HAP-1 (cell line): ENCODE measurements at regions not wholly inside any gene's neighbourhood (a gene's known extent, or its start where the extent isn't known, plus 50 kb on each side); places are given as distances from the start of the nearest gene placed in this dataset.

Source experiments
- DNase-seq, 2 experiments: peaks; one replicate each; pipeline ENCODE4 v3.0.0-alpha.2; 2016 to 2020; ENCODE audit warnings: low spot score in 2 of 2
- H3K27me3 ChIP-seq: fragments of 250-450 bp; sonication (Bioruptor Pico); 2 replicates; pipeline ENCODE4 v1.5.1; 2020; ENCODE audit warnings: low read depth, mild to moderate bottlenecking, moderate library complexity
- H3K36me3 ChIP-seq: fragments of 250-450 bp; sonication (Bioruptor Pico); replicated peaks from 2 replicates; pipeline ENCODE4 v1.5.1; 2020; ENCODE audit warnings: mild to moderate bottlenecking
- H3K4me1 ChIP-seq: fragments of 250-450 bp; sonication (Bioruptor Pico); 2 replicates; pipeline ENCODE4 v1.5.1; 2020; ENCODE audit warnings: mild to moderate bottlenecking
- H3K4me3 ChIP-seq: fragments of 250-450 bp; sonication (Bioruptor Pico); 2 replicates; pipeline ENCODE4 v1.5.1; 2020; ENCODE audit warnings: mild to moderate bottlenecking, moderate library complexity
- H3K9me3 ChIP-seq: fragments of 250-450 bp; sonication (Bioruptor Pico); 2 replicates; pipeline ENCODE4 v1.5.1; 2020; ENCODE audit warnings: mild to moderate bottlenecking, moderate library complexity
- in situ Hi-C: fragments of 300-500 bp; cut with MboI; formaldehyde crosslinking; loops from 3 replicates; pipeline ENCODE4 v1.14.3; 2020; ENCODE audit warnings: low sequenced_read_pairs, inconsistent platforms, mixed read lengths

- Histone ChIP-seq H3K27me3 (no peaks in the 10 kb centered on the region), H3K9me3 (no peaks in the 10 kb centered on the region; the same call in 1 of the 2 replicates), H3K4me1 (no peaks in the 10 kb centered on the region), H3K4me3 (no peak overlapping the region), H3K36me3 (no peaks in the 10 kb centered on the region)
- in situ Hi-C loops: no loop called here
- DNase-seq: no peak
Measured at GRCh38 chr12:61896436-61896835, 363.8 kb upstream of the USP15 start.

- no peak overlapping the region for H3K4me3 ChIP-seq
- no peak for DNase-seq
- in situ Hi-C loops: no loop called here
- no peaks in the 10 kb centered on the region; the same call in 1 of the 2 replicates for H3K9me3 ChIP-seq
- H3K36me3 ChIP-seq: no peaks in the 10 kb centered on the region
- no peaks in the 10 kb centered on the region for H3K4me1 ChIP-seq
- H3K27me3 ChIP-seq: no peaks in the 10 kb centered on the region
Measured at GRCh38 chr12:61902403-61902802, 357.8 kb upstream of the USP15 start.

DNA sequence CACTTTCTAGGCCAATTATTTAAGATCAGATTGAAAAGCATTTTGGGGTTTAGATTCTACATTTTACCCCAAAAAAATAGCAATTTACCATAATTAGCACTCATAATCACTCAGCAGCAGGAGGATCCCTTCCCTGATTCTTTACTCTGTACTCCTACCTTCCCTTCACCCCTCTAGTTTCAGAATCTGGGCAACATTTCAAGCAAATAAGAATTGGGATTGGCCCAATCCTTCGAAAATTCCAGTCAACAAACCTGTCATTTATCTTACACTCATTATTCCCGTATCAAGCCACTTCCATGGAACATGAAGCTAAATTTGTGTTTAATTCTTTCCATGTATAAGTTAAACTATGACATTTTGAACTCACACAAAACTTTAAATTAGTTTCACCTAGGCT lies 349.1 kb upstream of the USP15 start:
- DNase-seq: no peak
- Histone ChIP-seq H3K27me3 (no peaks in the 10 kb centered on the region), H3K36me3 (no peaks in the 10 kb centered on the region), H3K4me1 (no peaks in the 10 kb centered on the region), H3K4me3 (no peak overlapping the region), H3K9me3 (no peaks in the 10 kb centered on the region)
- in situ Hi-C loops: no loop called here

DNA sequence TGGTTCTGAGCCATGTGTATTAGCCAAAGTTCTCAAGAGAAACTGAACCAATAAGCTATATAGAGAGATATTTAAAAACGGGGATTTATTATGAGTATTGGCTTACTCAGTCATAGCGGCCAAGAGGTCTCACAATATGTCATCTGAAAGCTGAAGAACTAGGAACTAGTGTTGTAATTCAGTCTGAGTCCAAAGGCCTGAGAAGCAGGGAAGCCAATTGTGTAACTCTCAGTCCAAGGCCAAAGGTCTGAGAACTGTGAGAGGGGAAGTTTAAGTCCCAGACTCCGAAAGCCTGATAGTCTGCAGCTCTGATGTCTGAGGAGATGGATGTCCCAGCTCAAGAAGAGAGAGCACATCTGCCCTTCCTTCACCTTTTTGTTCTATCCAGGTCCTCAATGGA lies 344.8 kb upstream of the USP15 start:
- H3K4me1 ChIP-seq: no peaks in the 10 kb centered on the region
- no peaks in the 10 kb centered on the region for H3K9me3 ChIP-seq
- H3K36me3 ChIP-seq: no peaks in the 10 kb centered on the region
- H3K4me3 ChIP-seq: no peak overlapping the region
- DNase-seq: no peak
- in situ Hi-C loops: no loop called here
- H3K27me3 ChIP-seq: no peaks in the 10 kb centered on the region

DNA sequence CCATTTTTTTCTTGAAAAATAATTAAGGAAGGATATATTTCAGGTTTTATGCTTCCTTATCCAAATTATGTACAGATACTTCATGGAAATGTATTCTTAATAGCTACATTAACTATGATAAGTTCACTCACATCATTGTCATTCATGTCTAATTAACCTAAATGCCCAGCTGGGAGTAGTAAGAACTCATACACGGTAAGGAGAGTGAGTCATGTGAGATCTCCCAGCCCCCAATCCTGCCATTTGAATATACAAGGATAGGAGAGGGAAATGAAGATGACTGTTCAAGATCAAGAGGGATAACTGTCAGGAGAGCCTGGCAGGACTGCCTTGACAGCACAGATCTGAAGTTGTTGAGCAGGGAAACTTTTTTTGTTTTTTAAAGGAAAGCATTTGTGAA lies 343.4 kb upstream of the USP15 start:
- Histone ChIP-seq H3K9me3 (no peaks in the 10 kb centered on the region), H3K4me1 (no peaks in the 10 kb centered on the region), H3K4me3 (no peak overlapping the region), H3K27me3 (no peaks in the 10 kb centered on the region), H3K36me3 (no peaks in the 10 kb centered on the region)
- in situ Hi-C loops: no loop called here
- no peak for DNase-seq

- in situ Hi-C loops: no loop called here
Measured at GRCh38 chr12:61919686-61920085, 340.5 kb upstream of the USP15 start.

DNA sequence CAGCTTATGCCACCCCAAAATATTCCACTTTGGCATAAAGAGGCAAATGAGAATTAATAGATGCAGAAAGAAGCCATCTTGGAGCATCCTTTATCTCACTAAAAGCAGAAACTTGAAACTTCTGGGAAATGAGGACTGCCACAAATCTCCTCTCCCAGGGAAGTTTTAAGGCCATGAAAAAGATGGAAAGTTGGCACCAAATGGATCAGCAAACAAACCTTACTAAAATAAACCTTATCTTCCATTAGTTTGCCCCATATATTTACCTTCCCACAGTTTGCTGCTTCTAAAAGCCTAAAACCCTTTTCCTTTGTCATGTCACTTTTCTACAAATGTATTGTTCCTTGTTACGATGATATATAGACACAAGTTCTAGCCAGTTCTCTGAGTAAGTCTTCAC lies 340.0 kb upstream of the USP15 start:
- Histone ChIP-seq H3K4me1 (no peaks in the 10 kb centered on the region), H3K9me3 (no peaks in the 10 kb centered on the region), H3K27me3 (no peaks in the 10 kb centered on the region), H3K36me3 (no peaks in the 10 kb centered on the region), H3K4me3 (no peak overlapping the region)
- no peak for DNase-seq
- in situ Hi-C loops: no loop called here

More at GRCh38 chr12:61919686-61920085, 340.5 kb upstream of the USP15 start:
- Histone ChIP-seq H3K9me3 (no peaks in the 10 kb centered on the region), H3K36me3 (no peaks in the 10 kb centered on the region), H3K4me1 (no peaks in the 10 kb centered on the region), H3K4me3 (no peak overlapping the region), H3K27me3 (no peaks in the 10 kb centered on the region)
- DNase-seq: no peak

DNA sequence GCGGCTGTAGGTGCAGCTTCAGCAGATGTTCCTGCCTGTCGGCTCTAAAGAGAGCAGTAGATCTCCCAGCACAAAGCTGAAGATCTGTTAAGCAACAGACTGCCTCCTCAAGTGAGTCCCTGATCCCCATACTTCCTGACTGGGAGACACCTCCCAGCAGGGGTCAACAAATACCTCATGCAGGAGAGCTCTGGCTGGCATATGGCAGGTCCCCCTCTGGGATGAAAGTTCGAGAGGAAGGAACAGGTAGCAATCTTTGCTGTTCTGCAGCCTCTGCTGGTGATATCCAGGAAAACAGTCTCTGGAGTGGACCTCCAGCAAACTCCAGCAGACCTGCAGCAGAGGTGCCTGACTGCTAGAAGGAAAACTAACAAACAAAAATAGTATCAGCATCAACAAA lies 337.1 kb upstream of the USP15 start:
- no peaks in the 10 kb centered on the region for H3K27me3 ChIP-seq
- no peaks in the 10 kb centered on the region for H3K36me3 ChIP-seq
- no peak overlapping the region for H3K4me3 ChIP-seq
- DNase-seq: no peak
- in situ Hi-C loops: no loop called here
- no peaks in the 10 kb centered on the region for H3K4me1 ChIP-seq
- no peaks in the 10 kb centered on the region for H3K9me3 ChIP-seq

GRCh38 chr12:61934564-61934963 lies 325.6 kb upstream of the USP15 start:
- Histone ChIP-seq H3K9me3 (no peaks in the 10 kb centered on the region), H3K4me3 (no peak overlapping the region), H3K36me3 (no peaks in the 10 kb centered on the region), H3K4me1 (no peaks in the 10 kb centered on the region), H3K27me3 (no peaks in the 10 kb centered on the region)
- in situ Hi-C loops: no loop called here
- DNase-seq: no peak

DNA sequence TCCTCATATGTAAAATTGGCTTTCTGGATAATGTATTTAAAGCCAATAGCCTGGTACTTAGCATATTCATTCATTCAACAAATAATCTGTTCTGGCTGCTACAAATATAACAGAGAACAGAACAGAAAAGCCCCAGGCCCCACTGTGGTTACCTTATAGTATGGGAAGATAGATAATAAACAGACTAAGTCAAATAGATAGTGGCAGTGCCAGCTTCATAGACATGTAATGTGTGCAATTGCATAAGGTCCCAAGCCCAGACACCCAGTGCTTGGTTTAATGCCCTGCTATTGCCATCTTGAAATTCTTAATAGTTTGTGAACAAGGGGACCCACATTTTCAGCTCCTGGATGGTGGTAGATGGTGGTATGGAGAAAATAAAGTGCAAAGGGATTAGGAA lies 320.2 kb upstream of the USP15 start:
- Histone ChIP-seq H3K4me3 (no peak overlapping the region), H3K36me3 (no peaks in the 10 kb centered on the region), H3K27me3 (no peaks in the 10 kb centered on the region), H3K9me3 (no peaks in the 10 kb centered on the region), H3K4me1 (no peaks in the 10 kb centered on the region)
- in situ Hi-C loops: no loop called here
- no peak for DNase-seq

DNA sequence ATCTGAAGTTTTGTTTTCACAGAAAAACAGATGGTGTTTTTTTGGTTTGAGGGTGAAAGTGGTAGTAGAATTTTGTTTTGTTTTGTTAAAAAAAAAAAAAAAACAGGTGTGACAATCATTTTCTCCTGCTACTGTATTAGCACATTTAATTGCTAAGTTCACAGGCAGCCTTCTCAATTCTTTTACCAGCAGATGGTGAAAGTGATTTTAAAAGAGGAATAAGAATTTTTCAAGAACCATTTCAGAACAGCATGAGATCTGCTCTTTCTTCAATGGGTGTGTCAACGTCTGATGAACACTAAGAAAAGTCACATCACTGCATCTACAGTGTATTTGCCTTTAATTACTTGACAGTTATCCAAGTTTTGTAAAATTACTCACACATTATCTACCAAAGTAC lies 303.7 kb upstream of the USP15 start:
- in situ Hi-C loops: no loop called here
- Histone ChIP-seq H3K36me3 (no peaks in the 10 kb centered on the region), H3K4me3 (no peak overlapping the region), H3K27me3 (no peaks in the 10 kb centered on the region), H3K4me1 (no peaks in the 10 kb centered on the region), H3K9me3 (no peaks in the 10 kb centered on the region)
- DNase-seq: no peak

GRCh38 chr12:61974461-61974860 lies 285.7 kb upstream of the USP15 start:
- no peaks in the 10 kb centered on the region for H3K27me3 ChIP-seq
- in situ Hi-C loops: no loop called here
- no peaks in the 10 kb centered on the region for H3K9me3 ChIP-seq
- no peak overlapping the region for H3K4me3 ChIP-seq
- no peaks in the 10 kb centered on the region for H3K36me3 ChIP-seq
- DNase-seq: no peak
- no peaks in the 10 kb centered on the region for H3K4me1 ChIP-seq

GRCh38 chr12:61985830-61986229 lies 274.4 kb upstream of the USP15 start:
- in situ Hi-C loops: no loop called here
- Histone ChIP-seq H3K36me3 (no peaks in the 10 kb centered on the region), H3K27me3 (no peaks in the 10 kb centered on the region), H3K9me3 (no peaks in the 10 kb centered on the region), H3K4me1 (no peaks in the 10 kb centered on the region), H3K4me3 (no peak overlapping the region)
- no peak for DNase-seq

DNA sequence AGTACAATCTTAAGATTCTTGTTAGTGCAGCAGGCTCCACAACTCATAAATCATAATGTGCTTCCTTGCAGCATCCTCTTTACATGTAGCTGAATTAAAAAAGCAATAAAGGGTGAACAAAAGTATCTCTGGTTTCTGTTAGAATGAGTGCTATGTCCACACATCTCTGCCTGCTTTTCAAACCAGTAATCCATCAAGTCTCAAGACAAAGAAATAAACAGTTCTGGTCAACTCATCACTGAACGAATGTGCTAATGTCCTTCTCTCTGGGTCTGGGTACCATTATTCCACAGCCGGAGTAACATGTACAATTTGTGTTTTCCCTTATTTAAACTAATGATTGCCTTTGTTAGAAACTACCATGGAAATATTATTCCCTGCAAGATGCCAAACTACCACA lies 273.0 kb upstream of the USP15 start:
- in situ Hi-C loops: no loop called here

GRCh38 chr12:61991661-61992060 lies 268.5 kb upstream of the USP15 start:
- in situ Hi-C loops: no loop called here
- Histone ChIP-seq H3K4me3 (no peak overlapping the region), H3K36me3 (no peaks in the 10 kb centered on the region), H3K27me3 (no peaks in the 10 kb centered on the region), H3K4me1 (no peaks in the 10 kb centered on the region), H3K9me3 (no peaks in the 10 kb centered on the region)
- DNase-seq: no peak

More for the DNA sequence above, 273.0 kb upstream of the USP15 start:
- no peak for DNase-seq
- Histone ChIP-seq H3K9me3 (no peaks in the 10 kb centered on the region), H3K4me3 (no peak overlapping the region), H3K27me3 (no peaks in the 10 kb centered on the region), H3K36me3 (no peaks in the 10 kb centered on the region), H3K4me1 (no peaks in the 10 kb centered on the region)
